Kidney (tissue), 13 donors: ENCODE measurements at regions not wholly inside any gene's neighbourhood (a gene's known extent, or its start where the extent isn't known, plus 50 kb on each side); places are given as distances from the start of the nearest gene placed in this dataset.

Source experiments
- DNase-seq, 5 donors: peaks; one replicate each; pipeline ENCODE4 v3.0.0-alpha.2; 2013 to 2020
- FAIRE-seq: peaks from 2 replicates; lab custom pipeline; 2012; peaks lifted over from hg19 to GRCh38; lab: Jason Lieb, UNC
- H3K27ac ChIP-seq, 2 donors: one replicate each; pipeline ENCODE4 v1.7.0; 2013; ENCODE audit warnings: low read depth in 2 of 2, low read length in 2 of 2, inconsistent platforms in 1 of 2
- H3K27me3 ChIP-seq: one replicate; pipeline ENCODE4 v1.7.1; 2013; ENCODE audit warnings: low read length, inconsistent platforms; ENCODE audit not compliant: control insufficient read depth, insufficient read depth
- H3K36me3 ChIP-seq, 3 donors: one replicate each; pipeline versions ENCODE4 v1.7.0 to v1.7.1; 2013; ENCODE audit warnings: low read length in 3 of 3, control low read depth in 1 of 3, inconsistent platforms in 1 of 3; ENCODE audit not compliant: insufficient read depth in 3 of 3, control insufficient read depth in 2 of 3
- H3K4me1 ChIP-seq, 3 donors: one replicate each; pipeline versions ENCODE4 v1.7.0 to v1.7.1; 2013; ENCODE audit warnings: low read length in 3 of 3, inconsistent platforms in 1 of 3, low read depth in 1 of 3; ENCODE audit not compliant: control insufficient read depth in 2 of 3, insufficient read depth in 2 of 3
- H3K4me3 ChIP-seq, 3 donors: one replicate each; pipeline versions ENCODE4 v1.7.0 to v1.8.1; 2013; ENCODE audit warnings: low read length in 3 of 3, control low read depth in 1 of 3, inconsistent platforms in 1 of 3
- H3K9ac ChIP-seq, 3 donors: one replicate each; pipeline versions ENCODE4 v1.7.0 to v1.7.1; 2013; ENCODE audit warnings: low read length in 3 of 3, control low read depth in 1 of 3, inconsistent platforms in 1 of 3
- H3K9me3 ChIP-seq, 3 donors: one replicate each; pipeline versions ENCODE4 v1.7.0 to v1.7.1; 2013; ENCODE audit warnings: low read length in 3 of 3, control low read depth in 1 of 3, inconsistent platforms in 1 of 3; ENCODE audit not compliant: control insufficient read depth in 2 of 3, insufficient read depth in 1 of 3
- intact Hi-C: fragments of 100-400 bp; cut with DNase I; formaldehyde crosslinking; loops from one replicate; pipeline ENCODE4 v1.11.1; 2022
- TF ChIP-seq, protein P1 (sequence below): IDR thresholded peaks from 3 replicates; pipeline ENCODE4 v1.5.1; 2012; ENCODE audit warnings: mild to moderate bottlenecking, moderate library complexity, borderline replicate concordance; ENCODE audit not compliant: insufficient read depth; ENCODE audit errors: extremely low read depth
- donor health status: control.
- donor health status: control.
- donor health status: control.
- donor health status: control.
- donor health status: control.
- donor health status: DM: yes; HTN: yes; CAD: no.
- donor health status: Normal renal cell carcinoma (clear cell type).

DNA sequence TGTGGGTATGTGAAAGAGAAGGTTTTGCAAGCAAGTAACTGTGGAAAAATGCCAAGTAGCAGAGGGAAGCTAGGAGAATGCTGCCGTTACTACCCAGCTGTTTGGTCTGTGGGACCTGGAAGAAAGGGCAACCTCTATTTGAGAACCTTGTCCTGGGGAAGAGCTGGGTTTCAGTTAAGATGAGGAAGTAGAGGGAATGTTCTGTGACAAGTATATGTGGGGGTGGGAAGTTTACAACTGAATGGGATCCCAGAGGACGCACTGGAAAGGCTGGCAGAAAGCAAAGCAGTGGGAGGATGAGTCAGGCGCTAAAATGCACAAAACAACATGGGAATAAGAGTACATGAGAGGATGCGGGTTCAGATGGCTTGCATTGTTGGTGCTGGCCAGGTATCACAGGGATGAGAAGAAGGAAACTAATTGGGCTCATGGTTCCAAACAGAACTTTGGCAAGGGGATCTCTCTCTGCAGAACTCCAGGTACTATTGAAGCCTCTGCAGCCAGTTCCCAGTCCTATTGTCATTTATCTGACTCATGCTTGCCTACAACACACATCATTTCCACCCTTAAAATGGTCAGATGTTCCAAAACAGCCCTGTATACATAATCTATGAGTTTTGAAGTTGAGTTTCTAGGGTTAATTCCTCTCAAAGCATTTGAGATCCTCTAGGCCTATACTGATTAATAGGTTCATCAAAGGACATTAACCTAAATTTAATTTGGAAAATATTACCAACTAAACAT is 88.5 kb upstream of the VAV3 start:
- Histone ChIP-seq H3K4me3 (no peak overlapping the region), H3K4me1 (peaks cover 7 to 29% (median 23%) of the 10 kb centered on the region in 3 donors), H3K27ac (no peak overlapping the region), H3K36me3 (no peaks in the 10 kb centered on the region), H3K27me3 (no peaks in the 10 kb centered on the region), H3K9ac (no peak overlapping the region), H3K9me3 (no peaks in the 10 kb centered on the region)
- FAIRE-seq (no peak), DNase-seq (no peak)
- TF ChIP-seq, protein P1, sequence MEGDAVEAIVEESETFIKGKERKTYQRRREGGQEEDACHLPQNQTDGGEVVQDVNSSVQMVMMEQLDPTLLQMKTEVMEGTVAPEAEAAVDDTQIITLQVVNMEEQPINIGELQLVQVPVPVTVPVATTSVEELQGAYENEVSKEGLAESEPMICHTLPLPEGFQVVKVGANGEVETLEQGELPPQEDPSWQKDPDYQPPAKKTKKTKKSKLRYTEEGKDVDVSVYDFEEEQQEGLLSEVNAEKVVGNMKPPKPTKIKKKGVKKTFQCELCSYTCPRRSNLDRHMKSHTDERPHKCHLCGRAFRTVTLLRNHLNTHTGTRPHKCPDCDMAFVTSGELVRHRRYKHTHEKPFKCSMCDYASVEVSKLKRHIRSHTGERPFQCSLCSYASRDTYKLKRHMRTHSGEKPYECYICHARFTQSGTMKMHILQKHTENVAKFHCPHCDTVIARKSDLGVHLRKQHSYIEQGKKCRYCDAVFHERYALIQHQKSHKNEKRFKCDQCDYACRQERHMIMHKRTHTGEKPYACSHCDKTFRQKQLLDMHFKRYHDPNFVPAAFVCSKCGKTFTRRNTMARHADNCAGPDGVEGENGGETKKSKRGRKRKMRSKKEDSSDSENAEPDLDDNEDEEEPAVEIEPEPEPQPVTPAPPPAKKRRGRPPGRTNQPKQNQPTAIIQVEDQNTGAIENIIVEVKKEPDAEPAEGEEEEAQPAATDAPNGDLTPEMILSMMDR = no peak
- intact Hi-C loops = no loop called here

DNA sequence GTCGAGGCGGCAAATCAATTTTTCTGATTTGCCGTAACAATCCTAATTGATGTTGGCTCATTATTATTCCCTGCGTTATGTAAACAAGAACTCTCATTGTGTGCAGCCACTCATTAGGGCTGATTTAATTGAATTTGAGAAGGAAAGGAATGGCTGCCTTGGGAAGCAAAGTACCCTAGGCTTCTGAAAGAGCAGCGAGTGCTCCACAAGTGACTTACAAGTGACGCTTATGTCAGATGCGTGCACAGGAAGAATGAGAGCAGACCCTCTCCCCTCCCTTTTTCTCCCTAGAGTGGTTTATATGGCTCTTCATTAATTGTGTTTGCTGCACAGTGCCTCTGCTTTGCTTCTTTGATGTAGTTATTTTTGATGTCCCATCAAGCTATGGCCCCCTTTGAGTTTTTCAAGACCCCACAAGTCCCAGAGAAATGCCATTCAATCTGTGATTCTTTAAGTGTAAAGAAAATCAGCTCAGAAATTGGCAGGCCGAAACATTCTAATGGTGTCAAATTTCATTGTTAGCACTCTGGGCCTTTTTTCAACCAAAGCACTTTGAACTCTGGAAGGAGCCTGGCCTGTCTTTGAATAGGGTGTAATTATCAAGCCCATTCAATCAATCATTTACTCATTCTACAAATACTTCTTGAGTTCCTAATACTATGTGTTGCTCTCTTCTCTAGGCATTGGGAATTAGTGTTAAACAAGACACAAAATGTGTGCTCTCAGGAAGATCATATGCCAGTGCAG is 86.8 kb upstream of the VAV3 start:
- intact Hi-C loops = no loop called here
- no peak overlapping the region for H3K27ac ChIP-seq
- FAIRE-seq (peak; percentile 13), DNase-seq (peak in 3 of 5 donors; percentile 50 to 90 (median 88))
- no peak overlapping the region for H3K9ac ChIP-seq
- no peaks in the 10 kb centered on the region for H3K27me3 ChIP-seq
- peaks cover 7 to 29% (median 23%) of the 10 kb centered on the region in 3 donors for H3K4me1 ChIP-seq
- peak overlapping the region in 1 of 3 donors; percentile 2 for H3K4me3 ChIP-seq
- H3K36me3 ChIP-seq = no peaks in the 10 kb centered on the region
- no peaks in the 10 kb centered on the region for H3K9me3 ChIP-seq
- TF ChIP-seq, protein P1 = no peak

DNA sequence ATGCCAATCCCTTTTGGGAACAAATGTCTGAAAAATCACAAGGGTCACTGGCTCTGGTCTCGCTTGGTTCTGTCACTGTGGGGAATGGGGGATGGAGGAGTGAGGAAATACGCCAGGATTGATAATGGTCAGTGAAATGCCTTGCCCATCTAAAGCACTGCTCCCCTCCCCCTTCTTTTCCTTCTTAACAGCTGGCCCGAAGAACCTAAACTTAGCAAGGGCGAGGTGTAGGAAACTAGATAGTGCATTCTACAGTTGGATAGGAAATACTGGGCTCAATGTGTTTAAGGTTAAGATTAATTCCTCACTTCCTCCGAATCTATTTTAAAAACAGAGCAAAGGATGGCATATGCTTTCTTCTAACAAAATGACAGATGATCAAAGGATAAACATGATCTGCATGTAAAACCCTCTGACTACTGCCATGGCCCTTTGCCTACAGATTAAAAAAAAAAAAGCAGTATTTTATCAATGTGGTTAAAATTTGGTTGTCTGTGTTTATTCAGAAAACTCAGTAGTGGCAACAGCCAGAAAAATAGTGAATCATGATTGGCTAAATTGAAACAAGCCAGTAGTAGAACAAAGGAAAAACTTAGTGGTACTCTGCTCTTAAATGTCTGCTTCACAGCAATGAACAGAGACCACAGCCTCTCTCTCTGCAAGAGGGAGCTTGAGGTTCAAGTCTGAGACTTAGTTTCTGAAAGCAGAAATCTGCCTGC is 86.1 kb upstream of the VAV3 start:
- H3K27ac ChIP-seq = no peak overlapping the region

More for the DNA sequence above, 86.1 kb upstream of the VAV3 start:
- DNase-seq = peak in 1 of 5 donors; percentile 59
- Histone ChIP-seq H3K4me3 (no peak overlapping the region), H3K27me3 (no peaks in the 10 kb centered on the region), H3K36me3 (no peaks in the 10 kb centered on the region), H3K4me1 (peaks cover 7 to 29% (median 23%) of the 10 kb centered on the region in 3 donors), H3K9me3 (no peaks in the 10 kb centered on the region), H3K9ac (no peak overlapping the region)
- TF ChIP-seq, protein P1 = no peak
- no peak for FAIRE-seq
- intact Hi-C loops = no loop called here
